PC-9 (cell line): ENCODE measurements at regions not wholly inside any gene's neighbourhood (a gene's known extent, or its start where the extent isn't known, plus 50 kb on each side); places are given as distances from the start of the nearest gene placed in this dataset.

Experiments used
- CTCF ChIP-seq: fragments of 200-600 bp; sonication (generic); conservative IDR thresholded peaks from 2 replicates; pipeline ENCODE4 v1.6.1; 2017; ENCODE audit warnings: mixed run types, antibody characterized with exemption, mild to moderate bottlenecking, moderate library complexity
- EZH2 ChIP-seq: fragments of 200-600 bp; sonication (generic); IDR thresholded peaks from 2 replicates; pipeline ENCODE4 v1.8.0; 2017; ENCODE audit warnings: antibody characterized with exemption, low read depth

GRCh38 chr18:76634564-76634963 lies 139.5 kb upstream of the ZNF516 start:
- TF ChIP-seq CTCF = no peak
- TF ChIP-seq EZH2 = no peak
